GM12878 (cell line): ENCODE measurements at regions not wholly inside any gene's neighbourhood (a gene's known extent, or its start where the extent isn't known, plus 50 kb on each side); places are given as distances from the start of the nearest gene placed in this dataset.

Experiments used
- E2F8 ChIP-seq: fragments of 450-650 bp; IDR thresholded peaks from 2 replicates; pipeline ENCODE4 v1.6.1; 2018; ENCODE audit warnings: mild to moderate bottlenecking, low read depth, moderate library complexity; ENCODE audit not compliant: partially characterized antibody
- IRF5 ChIP-seq: fragments of 450-650 bp; IDR thresholded peaks from 2 replicates; pipeline ENCODE4 v1.6.1; 2017; ENCODE audit warnings: borderline replicate concordance
- NR2C1 ChIP-seq: fragments of 450-650 bp; IDR thresholded peaks from 2 replicates; pipeline ENCODE4 v1.6.1; 2017; ENCODE audit warnings: antibody characterized with exemption, mild to moderate bottlenecking, moderate library complexity
- RFX5 ChIP-seq: IDR thresholded peaks from 2 replicates; pipeline ENCODE4 v1.6.1; 2011; ENCODE audit warnings: low read depth, low read length, improper control_type of control experiment
- TAF1 ChIP-seq: IDR thresholded peaks from 2 replicates; pipeline ENCODE4 v1.6.1; 2011; ENCODE audit warnings: mild to moderate bottlenecking, low read depth, low read length, borderline replicate concordance
- TCF7 ChIP-seq: IDR thresholded peaks from 2 replicates; pipeline ENCODE4 v1.6.1; 2014; ENCODE audit warnings: antibody characterized with exemption, borderline replicate concordance
- USF2 ChIP-seq: IDR thresholded peaks from 2 replicates; pipeline ENCODE4 v1.6.1; 2011; ENCODE audit warnings: low read depth, low read length, improper control_type of control experiment, borderline replicate concordance
- YY1 ChIP-seq: IDR thresholded peaks from 2 replicates; pipeline ENCODE4 v1.6.1; 2011; ENCODE audit warnings: low read depth, mild to moderate bottlenecking, low read length

GRCh38 chrX:124209792-124210576, 122.5 kb upstream of the TEX13D start (continued):
- TF ChIP-seq IRF5 (no peak), YY1 (no peak), TCF7 (no peak), TAF1 (no peak), RFX5 (no peak), NR2C1 (no peak), USF2 (no peak), E2F8 (no peak)
- TF ChIP-seq, all 136 proteins: peak for 0
